GM19455 (cell line): ENCODE measurements at regions not wholly inside any gene's neighbourhood (a gene's known extent, or its start where the extent isn't known, plus 50 kb on each side); places are given as distances from the start of the nearest gene placed in this dataset.

Source experiments
- ATAC-seq: cut with Tn5 transposase; IDR thresholded peaks from one replicate; pipeline ENCODE4 v1.9.1; 2021; ENCODE audit not compliant: unreplicated experiment

DNA sequence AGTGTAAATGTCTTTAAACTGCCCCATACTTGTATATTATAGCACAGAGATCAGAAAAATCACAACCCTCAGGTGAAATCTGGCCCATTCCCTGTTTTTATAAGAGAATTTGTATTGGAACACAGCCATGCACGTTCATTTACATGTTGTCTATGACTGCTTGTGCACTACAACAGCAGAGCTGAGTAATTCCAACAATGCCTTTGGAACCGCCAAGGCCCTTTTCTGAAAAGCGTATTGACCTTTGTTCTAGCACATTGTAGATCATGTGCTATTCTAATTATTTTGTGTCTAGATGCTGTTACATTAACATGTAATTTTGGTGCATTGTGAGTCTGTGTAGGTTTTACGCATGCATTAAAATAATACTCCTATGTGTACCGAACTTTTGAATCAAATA, 339.6 kb downstream of the CHRM3 start:
- ATAC-seq = no peak

DNA sequence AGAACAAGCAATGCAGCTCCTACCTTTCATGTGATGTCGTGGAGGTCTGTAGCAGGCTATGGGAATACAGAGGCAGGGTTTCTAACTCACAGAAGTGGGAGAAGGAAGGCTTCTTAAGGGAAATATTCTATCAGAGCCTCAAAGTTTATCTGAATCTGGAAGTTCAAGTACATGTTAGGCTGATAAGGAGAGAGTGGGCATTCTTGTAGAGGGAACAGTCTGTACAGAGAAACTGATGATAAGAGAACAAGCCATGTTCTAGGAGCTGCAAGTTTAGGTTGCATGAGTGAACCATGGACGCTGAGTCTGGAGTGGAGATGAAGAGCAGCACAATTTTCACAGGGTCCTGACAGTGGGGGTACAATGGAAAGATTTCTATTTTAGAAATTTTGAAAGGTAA, 344.0 kb downstream of the CHRM3 start:
- no peak for ATAC-seq

DNA sequence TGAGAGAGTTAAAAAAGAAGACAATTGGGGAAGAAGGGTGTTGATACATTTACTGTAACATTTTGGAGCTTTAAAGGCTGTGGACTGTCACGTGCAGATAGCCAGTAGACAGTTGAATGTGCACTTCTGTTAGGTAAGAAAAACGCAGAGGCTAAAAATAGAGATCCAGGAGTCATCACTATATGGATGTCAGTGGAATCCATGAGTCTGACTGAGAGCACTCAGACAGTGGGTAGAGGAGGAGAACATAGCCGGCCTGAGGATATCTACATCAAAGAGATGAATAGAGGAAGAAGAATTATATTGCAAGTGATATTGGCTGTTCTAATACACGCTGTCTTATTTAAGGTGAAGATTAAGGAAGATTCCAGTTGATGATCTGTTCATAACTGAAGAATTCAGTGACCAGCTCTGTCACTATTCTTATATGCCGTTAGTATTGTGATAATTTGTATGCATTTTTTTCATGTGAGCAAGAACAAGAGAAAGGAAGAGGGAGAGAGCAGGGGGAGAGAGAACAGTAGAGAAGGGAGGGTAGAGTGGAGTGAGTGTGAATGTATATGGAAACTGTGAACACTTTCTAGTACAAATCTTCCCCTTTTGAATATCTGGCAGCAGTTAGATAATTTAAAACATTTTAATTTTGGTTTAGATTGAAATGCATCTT, 344.8 kb downstream of the CHRM3 start:
- ATAC-seq = no peak

DNA sequence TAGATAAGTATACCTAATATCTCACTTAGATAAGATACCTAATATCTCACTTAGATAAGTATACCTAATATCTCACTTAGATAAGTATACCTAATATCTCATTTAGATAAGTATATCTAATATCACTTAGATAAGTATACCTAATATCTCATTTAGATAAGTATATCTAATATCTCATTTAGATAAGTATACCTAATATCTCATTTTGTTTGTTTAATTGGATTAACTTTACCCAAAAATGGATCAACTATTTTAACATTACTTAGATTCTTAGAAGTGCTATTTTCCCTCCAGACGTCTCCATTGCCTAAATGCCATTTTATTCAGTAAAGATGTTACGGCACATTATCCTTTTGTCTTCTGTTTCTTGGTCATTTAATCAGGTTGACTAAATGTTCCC, 346.4 kb downstream of the CHRM3 start:
- ATAC-seq = no peak

DNA sequence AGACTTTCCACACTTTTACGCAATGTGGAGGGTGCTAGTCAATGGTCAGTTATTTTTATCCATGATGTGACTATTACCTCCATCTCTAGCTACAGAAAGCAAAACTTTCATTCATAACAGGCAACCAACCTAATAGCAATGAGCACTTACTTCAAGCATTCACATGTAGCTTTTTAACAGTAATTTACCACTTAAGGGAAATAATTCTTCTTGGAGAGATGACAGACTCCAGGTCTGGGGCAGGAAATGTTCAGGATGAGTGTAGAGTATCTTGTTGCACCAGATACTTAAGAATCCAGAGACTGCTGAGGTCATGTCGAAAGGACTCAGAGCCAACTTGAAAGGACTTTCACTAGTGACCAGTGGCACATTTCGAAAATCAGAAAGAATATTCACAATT, 347.6 kb downstream of the CHRM3 start:
- ATAC-seq = no peak

DNA sequence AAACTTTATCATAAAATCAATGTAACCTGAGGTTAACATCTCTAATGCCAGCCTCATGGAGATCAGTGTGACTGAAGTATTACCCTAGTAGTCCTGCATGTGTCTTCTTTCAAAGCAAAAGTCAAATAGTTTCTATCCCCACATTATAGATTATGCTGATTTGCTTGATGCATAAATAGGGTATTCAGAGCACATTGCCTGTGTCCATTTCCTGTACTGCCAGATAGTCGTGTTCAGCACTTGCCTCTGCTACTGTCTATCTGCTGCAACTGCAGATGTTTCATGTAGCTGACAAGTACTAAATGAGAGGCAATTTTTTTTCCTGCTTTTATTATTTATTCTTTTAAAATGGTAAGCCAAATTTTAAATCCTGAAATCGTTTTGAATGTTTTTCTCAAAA, 348.7 kb downstream of the CHRM3 start:
- no peak for ATAC-seq

DNA sequence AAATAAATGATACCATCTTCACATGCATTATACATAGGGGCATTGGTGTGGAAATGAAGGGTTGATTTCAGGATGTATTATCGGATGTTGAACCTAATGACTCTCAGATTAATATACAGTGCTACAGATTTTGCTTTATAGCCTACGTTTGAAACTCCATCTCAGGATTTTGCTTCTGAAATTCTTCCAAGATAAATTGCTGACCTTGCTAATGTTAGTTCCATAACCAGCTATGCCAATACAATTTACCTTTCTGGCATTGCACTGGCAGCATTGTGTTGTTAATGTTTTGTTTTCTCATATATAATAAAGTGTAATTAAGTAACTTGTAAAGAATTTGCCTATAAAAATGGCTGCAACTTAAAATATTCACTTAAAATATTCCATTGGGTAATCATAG, 350.1 kb downstream of the CHRM3 start:
- ATAC-seq = no peak

DNA sequence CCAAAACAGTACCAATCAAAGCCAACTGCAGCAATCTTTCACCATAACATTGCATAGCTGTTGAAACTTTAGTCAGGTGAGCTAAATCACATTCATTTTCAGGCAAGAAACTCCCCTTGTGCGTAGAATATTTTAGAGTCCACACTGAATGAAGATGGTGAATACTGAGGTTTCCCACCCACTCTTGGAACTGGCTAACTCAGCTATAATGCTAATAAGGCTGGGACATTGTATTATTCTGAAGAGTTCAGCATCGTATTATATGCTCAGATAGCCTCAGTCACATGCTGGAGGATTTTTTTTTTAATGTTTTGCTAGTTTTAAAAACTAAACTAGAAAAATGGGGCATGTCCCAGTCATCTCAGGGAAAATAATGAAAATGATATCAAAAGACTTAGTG, 352.3 kb upstream of the FMN2 start:
- ATAC-seq = no peak

DNA sequence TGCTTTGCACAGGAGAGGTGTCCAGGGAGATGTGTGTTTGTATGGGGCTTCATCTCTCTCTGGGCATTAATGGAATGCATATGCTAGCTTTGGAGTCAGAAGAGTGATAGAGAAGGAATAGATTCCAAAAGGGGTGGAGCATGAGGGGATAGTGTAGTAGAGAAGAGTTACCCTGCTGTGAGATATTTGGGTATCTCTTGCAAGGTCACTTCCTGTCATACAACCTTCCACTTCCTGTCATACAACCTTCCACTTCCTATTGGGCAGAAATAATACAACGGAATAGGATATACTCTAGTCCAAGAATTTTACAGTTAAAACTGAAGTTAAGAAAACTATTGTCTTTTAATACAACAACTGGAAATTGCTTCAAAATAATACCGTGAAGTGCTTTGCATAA, 351.8 kb upstream of the FMN2 start:
- no peak for ATAC-seq

DNA sequence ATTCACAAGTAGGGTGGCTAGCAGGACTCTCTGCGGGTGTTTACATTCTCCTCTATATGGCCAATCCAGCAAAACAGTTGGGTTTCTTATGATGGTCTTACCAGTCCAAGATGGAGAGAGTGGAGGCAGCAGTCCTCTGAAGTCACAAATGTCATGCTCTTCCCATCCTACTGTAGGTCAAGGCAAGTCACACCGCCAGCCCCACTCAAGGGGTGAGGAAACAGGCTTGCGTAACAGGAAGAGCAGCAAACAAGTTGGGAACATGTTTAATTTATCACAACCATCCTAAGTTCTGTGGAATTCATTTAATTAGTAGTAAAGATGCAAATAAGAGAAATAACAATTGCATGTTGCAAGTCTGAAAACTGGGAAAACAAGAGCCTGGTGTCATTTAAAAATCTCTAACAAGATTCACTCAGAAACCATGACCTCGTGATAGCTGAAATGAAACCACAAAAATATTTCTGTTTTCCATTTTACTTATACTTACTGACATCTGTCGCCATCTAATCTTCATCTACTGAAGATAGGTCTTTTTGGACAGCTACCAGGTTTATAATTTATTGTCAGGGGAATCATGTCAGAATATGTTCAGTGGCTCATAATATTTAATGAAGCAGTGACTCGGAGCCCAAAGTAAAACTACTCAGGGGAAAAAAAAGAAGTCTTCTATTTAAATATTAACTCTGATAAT, 349.1 kb upstream of the FMN2 start:
- ATAC-seq = no peak

DNA sequence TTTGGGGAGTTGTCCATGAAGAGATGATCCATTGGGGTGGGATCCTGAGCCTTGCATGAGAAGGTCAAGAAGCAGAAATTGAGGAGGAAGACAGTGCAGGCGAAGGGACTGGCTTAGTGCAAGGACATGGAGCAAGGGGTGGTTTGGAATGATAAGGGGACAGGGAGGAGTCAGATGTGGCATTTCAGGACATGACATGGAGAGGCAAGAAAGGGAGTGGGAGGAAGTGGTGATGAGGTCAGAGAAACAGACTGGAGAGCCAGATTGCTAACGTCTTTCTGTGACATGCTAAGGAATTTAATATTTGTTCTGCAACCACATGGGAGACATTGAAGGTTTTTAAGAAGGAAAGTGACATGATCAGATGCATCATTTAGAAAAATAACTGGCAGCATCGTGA, 346.8 kb upstream of the FMN2 start:
- no peak for ATAC-seq

DNA sequence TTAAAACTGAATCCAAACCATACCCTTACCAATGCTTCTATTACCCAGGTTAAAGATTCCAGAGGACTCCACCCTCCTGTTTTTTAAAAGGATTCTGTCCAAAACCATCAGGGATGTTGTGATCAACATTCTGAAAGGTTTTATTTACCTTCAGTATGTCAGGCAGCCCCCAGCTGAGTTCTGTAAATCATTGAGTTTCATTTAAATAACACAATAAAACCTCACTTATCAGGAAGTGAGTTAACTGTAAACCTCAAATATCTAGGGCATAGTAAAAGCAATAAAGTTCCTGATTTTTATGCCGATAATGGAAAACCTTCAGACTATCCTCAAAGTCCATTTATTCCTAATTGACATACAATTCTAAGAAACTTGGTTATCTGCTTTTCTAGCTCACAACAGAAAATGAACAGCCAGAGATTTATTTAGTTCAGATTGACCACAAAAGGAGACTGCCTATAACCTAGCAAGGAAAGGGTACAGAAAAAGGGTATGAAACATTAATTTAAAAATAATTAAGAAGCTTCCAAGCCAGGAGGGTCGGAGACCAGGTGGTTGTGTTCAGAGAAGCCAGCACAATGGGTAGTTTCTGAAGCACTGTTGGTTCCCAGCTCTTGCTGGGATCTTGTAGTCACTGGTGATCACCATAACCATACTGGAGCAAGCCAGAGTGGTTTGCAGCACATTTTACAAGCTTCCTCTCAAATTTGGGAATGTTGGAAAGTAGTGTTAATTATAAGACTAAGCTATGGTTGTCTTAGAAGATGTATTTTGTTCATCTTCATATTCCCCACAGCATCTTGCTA, 336.4 kb upstream of the FMN2 start:
- no peak for ATAC-seq

DNA sequence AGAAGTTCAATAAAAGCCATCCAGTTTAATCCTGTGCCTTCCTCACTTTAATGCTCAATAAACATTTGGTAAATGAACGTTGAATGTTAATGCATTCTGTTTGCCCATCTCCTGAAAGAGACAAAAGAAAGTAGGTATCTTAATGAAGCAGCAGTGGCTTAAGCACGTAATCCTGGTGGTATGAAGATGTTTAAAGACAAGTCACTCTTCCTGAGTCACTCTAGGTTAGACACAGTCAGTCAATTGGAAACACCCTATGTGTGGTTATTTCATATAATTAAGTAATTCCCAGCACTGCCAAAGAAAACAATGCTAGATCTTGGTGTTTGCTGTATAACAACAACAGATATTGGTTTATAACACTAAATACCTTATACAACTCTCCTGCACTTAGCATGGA, 334.0 kb upstream of the FMN2 start:
- no peak for ATAC-seq

DNA sequence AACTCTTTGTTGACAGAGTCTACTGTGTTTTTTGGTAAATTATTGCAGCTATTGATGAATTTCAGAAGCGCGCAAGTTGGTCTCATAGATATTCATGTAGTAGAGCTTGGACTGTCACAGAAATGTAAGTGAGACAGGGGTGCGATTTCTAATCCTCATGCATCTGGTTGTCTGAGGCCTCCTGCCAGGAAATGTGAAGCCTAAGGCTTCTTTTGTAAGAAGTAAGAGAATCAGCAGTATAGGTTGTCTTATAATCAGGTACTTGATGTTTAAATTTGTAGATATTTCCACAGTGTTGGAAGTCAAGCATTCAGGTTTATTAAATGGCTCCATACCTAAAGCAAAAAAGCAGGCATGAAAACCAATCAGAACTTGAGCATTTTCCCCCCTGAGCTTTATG, 332.9 kb upstream of the FMN2 start:
- no peak for ATAC-seq

DNA sequence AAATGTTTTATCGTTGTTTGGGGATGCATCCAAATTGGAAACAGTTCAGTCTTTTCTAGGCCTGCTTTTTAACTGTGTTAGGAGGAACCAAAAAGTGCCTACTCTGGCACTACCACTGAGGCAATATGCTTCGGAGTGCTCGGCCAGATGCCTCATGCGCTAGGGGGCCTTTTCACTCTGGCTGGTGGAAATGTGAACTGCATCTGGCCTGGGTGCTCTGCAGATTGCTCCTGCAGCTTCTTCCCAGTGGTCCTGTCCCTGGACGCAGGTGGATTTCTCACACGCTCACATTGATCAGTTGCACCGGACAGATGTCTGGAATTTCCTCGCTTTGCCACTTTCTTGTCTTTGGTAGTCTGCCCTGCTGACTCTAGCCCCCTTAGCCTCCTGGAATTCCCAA, 330.2 kb upstream of the FMN2 start:
- no peak for ATAC-seq

DNA sequence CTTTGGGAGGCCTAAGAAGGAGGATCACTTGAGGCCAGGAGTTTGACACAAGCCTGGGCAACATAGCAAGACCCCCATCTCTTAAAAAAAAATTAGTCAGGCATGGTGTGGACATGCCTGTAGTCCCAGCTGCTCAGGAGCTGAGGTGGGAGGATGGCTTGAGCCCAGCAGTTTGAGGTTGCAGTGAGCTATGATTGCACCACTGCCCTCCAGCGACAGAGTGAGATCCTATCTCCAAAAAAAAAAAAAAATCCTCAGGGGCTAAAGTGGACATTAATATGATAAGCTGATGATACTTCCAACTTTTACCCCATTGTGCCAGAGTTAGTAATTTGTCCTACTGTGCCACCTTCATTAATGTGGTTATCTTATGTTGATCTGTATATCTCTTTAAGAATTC, 327.8 kb upstream of the FMN2 start:
- ATAC-seq = no peak

DNA sequence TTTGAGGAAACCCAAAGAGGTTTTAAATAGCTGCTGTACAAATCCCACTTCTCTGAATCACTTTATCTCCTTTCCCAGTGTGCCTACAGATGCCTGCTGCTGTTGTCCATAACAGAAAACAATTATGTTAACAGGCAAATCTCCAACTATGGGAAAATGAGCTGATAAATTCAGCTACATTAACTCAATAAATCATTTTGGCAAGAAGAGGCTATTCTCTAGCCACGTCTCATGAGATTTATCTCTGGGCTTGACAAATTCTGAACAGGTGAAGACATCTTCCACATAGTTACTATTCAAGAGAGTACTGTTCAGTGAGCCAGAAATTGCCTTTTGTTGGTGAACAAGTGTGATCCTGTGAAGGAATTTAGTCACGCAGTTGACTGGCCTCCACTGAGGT, 327.1 kb upstream of the FMN2 start:
- no peak for ATAC-seq

DNA sequence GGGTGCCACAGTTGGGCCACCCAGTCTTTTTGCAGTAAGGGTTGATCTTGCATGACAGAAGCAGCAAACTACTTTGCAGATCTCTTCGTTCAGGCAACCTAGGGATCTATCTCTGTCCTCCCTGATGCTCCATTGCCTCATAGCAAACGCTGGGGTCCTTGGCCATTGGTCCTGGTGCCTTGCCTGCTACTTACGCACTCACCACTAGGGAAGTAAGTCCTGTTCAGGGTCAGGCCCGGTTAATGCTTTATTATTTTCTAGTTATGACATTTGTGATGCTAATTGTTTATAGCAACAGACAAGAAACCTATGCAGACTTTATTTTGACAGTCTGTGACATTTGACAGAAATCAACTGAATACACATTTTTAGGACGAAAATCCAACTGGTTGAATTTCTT, 326.5 kb upstream of the FMN2 start:
- no peak for ATAC-seq

DNA sequence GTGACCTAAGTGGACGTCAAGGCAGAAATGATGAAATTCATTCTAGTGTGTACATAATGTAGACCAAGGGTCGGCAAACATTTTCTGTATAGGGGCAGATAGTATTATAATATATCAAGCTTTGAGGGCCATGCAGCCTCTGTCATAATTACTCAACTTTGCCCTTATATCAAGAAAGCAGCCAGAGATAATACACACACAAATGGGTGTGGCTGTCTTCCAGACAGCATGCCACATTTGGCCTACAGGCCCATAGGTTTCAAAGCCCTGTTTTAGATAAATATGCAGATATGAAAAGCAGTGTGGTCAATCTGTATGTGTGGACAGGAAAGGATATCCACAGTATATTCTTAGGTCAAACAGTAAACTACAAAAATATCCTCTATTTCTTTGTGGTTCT, 320.1 kb upstream of the FMN2 start:
- no peak for ATAC-seq

DNA sequence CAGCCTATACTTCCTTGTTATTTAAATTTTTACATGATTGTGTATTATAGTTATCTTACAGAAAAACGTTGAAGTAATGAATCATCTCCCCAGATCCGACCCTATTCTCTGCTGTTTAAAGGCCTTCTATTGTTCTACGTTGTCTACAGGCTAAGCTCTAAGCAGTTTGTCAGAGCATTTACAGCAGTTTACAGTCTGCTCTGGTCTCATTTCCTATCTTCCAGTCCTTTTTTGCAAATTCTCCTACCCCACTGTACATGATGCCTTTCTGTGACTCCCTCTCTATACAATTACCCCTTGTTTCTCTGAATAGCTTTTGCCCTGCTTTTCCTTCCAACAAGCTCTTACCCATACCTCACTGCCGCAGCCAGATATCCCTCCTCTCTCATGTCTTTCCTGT, 319.2 kb upstream of the FMN2 start:
- ATAC-seq = no peak

DNA sequence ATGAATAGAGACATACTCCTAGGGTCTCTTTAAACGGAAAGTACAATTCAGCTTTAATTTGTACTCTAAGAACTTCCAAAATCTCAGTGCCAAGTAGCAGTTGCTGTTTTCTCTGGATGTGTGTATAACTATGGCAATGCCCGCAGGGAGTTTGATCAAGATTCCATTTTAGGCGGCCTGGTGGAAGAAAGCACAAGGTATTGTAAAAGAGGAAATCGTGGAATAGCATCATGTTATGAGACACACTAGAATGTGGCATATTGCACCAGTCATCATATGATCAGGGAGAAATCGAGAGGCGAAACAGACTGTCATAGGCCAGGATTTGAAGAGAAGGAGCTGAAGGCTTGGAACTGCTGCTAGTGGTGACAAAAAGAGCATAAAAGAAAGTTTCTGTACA, 316.2 kb upstream of the FMN2 start:
- no peak for ATAC-seq

DNA sequence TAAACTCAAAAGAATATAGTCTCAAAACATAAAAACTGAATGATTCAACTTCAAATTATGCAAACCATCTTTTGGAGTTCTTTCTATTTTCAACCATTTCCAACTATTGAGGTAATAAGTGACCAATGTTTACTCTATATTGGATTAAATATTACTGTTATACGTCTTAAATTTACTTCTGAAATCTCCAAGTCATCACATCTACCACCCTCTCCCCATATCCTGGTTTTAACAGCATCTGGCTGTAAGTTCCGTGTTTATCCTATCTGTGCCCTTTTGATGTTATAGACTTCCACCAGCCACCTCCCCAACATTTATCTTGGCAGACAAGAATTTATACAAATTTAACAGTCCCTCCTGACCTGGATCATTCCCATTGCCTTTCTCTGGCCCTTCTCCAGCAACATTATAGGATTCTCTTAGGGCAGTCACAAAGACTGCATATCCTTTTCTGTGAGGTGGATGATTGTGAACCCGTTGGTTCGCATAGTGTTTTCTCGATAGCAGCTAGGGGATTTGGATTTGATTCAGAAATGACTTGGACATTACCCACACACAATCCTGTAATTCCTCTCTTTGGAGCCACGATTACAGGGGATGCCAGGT, 313.4 kb upstream of the FMN2 start:
- no peak for ATAC-seq
